Stomach (tissue), 8 donors: ENCODE measurements at regions not wholly inside any gene's neighbourhood (a gene's known extent, or its start where the extent isn't known, plus 50 kb on each side); places are given as distances from the start of the nearest gene placed in this dataset.

ENCODE experiments used
- DNase-seq, 2 donors: peaks; one replicate each; pipeline versions ENCODE4 v3.0.0 to v3.0.0-alpha.2; 2013 to 2019
- H3K27ac ChIP-seq, 5 donors: fragments of 200-600 bp in 4 of 5; sonication (generic) in 4 of 5; one replicate each; pipeline ENCODE4 v1.5.1; 2013 to 2019; ENCODE audit warnings: mild to moderate bottlenecking in 1 of 5, moderate library complexity in 1 of 5
- H3K27me3 ChIP-seq, 3 donors: fragments of 200-600 bp; sonication (generic); one replicate each; pipeline ENCODE4 v1.5.1; 2017 to 2019; ENCODE audit warnings: mixed run types in 1 of 3
- H3K36me3 ChIP-seq, 4 donors: fragments of 200-600 bp; sonication (generic); 1 replicate in 3 of 4; 2 replicates in 1 of 4; pipeline ENCODE4 v1.5.1; 2016 to 2019
- H3K4me1 ChIP-seq, 4 donors: fragments of 200-600 bp; sonication (generic); one replicate each; pipeline ENCODE4 v1.5.1; 2016 to 2019
- H3K4me3 ChIP-seq, 4 donors: fragments of 200-600 bp; sonication (generic) in 3 of 4; one replicate each; pipeline ENCODE4 v1.5.1; 2016 to 2019; ENCODE audit warnings: mild to moderate bottlenecking in 1 of 4
- H3K9me3 ChIP-seq, 4 donors: fragments of 200-600 bp; sonication (generic); one replicate each; pipeline ENCODE4 v1.5.1; 2016 to 2019
- EP300 ChIP-seq: sonication (generic); formaldehyde crosslinking; IDR thresholded peaks from one replicate; pipeline ENCODE4 v1.6.1; 2017; ENCODE audit warnings: antibody characterized with exemption
- POLR2A ChIP-seq, 4 donors: fragments of 450-650 bp; IDR thresholded peaks; one replicate each; pipeline ENCODE4 v1.6.1; 2016; ENCODE audit warnings: antibody characterized with exemption in 4 of 4, control low read depth in 2 of 4, mild to moderate bottlenecking in 1 of 4, moderate library complexity in 1 of 4
- POLR2AphosphoS5 ChIP-seq, 3 donors: sonication (generic); formaldehyde crosslinking; IDR thresholded peaks; one replicate each; pipeline ENCODE4 v1.6.1; 2016; ENCODE audit warnings: antibody characterized with exemption in 3 of 3
- WGBS, 5 donors: extraction: QIAGEN DNeasy Blood & Tissue Kit in 3 of 5; methylation state at CpG; one replicate each; pipeline versions ENCODE4 v1.1.5 to v1.1.7; 2013 to 2018; 5-methylcytosine and 5-hydroxymethylcytosine counted together
- intact Hi-C: fragments of 100-400 bp; cut with DNase I; formaldehyde crosslinking; loops from one replicate; pipeline ENCODE4 v1.15.1; 2023; ENCODE audit warnings: low total_unique reads
- TF ChIP-seq, protein P1 (sequence below), 7 experiments: fragments of 450-650 bp in 4 of 7; fragments of 200-600 bp in 3 of 7; sonication (generic) in 3 of 7; IDR thresholded peaks; one replicate each; pipeline ENCODE4 v1.5.1; 2016 to 2019; ENCODE audit warnings: antibody characterized with exemption in 7 of 7, control low read depth in 2 of 7, mild to moderate bottlenecking in 1 of 7
- donor health status: healthy with polysubstance abuse.
- donor health status: Bipolar disorder and iron deficiency.
- donor health status: healthy.

GRCh38 chr20:12108846-12109245, 191.2 kb downstream of the BTBD3 start:
- no peaks in the 10 kb centered on the region for H3K27me3 ChIP-seq
- intact Hi-C loops = no loop called here
- peak in 1 of 2 donors; percentile 9 for DNase-seq
- WGBS, 5 donors = 20 to 50% (median 23%) methylated on average over 1 of the region's 1 CpG
- H3K36me3 ChIP-seq = no peaks in the 10 kb centered on the region
- peaks cover 0 to 11% (median 2%) of the 10 kb centered on the region in 4 donors for H3K4me1 ChIP-seq
- TF ChIP-seq, protein P1, sequence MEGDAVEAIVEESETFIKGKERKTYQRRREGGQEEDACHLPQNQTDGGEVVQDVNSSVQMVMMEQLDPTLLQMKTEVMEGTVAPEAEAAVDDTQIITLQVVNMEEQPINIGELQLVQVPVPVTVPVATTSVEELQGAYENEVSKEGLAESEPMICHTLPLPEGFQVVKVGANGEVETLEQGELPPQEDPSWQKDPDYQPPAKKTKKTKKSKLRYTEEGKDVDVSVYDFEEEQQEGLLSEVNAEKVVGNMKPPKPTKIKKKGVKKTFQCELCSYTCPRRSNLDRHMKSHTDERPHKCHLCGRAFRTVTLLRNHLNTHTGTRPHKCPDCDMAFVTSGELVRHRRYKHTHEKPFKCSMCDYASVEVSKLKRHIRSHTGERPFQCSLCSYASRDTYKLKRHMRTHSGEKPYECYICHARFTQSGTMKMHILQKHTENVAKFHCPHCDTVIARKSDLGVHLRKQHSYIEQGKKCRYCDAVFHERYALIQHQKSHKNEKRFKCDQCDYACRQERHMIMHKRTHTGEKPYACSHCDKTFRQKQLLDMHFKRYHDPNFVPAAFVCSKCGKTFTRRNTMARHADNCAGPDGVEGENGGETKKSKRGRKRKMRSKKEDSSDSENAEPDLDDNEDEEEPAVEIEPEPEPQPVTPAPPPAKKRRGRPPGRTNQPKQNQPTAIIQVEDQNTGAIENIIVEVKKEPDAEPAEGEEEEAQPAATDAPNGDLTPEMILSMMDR (IDR thresholded peaks at IDR 0.05) = no peak
- no peak overlapping the region for H3K4me3 ChIP-seq
- no peak overlapping the region for H3K27ac ChIP-seq
- peaks cover 0 to 4% (median 0%) of the 10 kb centered on the region in 4 donors for H3K9me3 ChIP-seq

DNA sequence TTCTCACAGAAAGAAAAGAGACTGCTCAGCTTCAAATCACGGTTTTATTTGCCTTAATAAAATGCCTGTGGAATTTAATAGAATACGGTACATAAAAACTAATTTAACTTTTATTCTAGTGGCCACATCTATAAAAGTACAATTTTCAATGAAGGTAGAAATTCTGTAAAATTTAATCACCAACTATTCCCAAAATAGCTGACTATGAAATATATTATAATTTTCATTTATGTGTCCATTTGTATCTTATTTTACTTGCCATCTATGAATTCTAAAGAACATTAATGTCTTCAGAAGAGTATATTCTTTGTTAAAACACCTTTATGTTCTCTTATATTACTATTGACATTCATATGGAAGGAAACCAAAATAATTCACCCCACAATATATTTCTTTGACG, 192.6 kb downstream of the BTBD3 start:
- no peak for DNase-seq
- Histone ChIP-seq H3K36me3 (no peaks in the 10 kb centered on the region), H3K4me1 (peaks cover 0 to 13% (median 2%) of the 10 kb centered on the region in 4 donors), H3K27me3 (no peaks in the 10 kb centered on the region), H3K4me3 (no peak overlapping the region), H3K9me3 (peaks cover 0 to 4% (median 0%) of the 10 kb centered on the region in 4 donors), H3K27ac (no peak overlapping the region)
- 65 to 96% (median 91%) methylated on average over 3 of the region's 3 CpGs for WGBS, 5 donors
- TF ChIP-seq POLR2A (IDR thresholded peaks at IDR 0.05) (no peak), EP300 (no peak), POLR2AphosphoS5 (IDR thresholded peaks at IDR 0.05) (no peak)
- TF ChIP-seq, protein P1 (IDR thresholded peaks at IDR 0.05) = no peak
- intact Hi-C loops = no loop called here

- peaks cover 0 to 13% (median 2%) of the 10 kb centered on the region in 4 donors for H3K4me1 ChIP-seq
- TF ChIP-seq EP300 = no peak
- no peak for TF ChIP-seq POLR2AphosphoS5 (IDR thresholded peaks at IDR 0.05)
- TF ChIP-seq, protein P1 (IDR thresholded peaks at IDR 0.05) = no peak
- H3K27ac ChIP-seq = no peak overlapping the region
- no peaks in the 10 kb centered on the region for H3K27me3 ChIP-seq
- DNase-seq = no peak
- WGBS, 5 donors = 44 to 73% (median 62%) methylated on average over 2 of the region's 2 CpGs
- intact Hi-C loops = no loop called here
- H3K36me3 ChIP-seq = no peaks in the 10 kb centered on the region
- peaks cover 0 to 4% (median 0%) of the 10 kb centered on the region in 4 donors for H3K9me3 ChIP-seq
- no peak overlapping the region for H3K4me3 ChIP-seq
These were observed 193.0 kb downstream of the BTBD3 start for GRCh38 chr20:12110711-12111110.

- H3K27me3 ChIP-seq = no peaks in the 10 kb centered on the region
- H3K9me3 ChIP-seq = peaks cover 0 to 4% (median 0%) of the 10 kb centered on the region in 4 donors
- H3K36me3 ChIP-seq = no peaks in the 10 kb centered on the region
- no peak for TF ChIP-seq EP300
- TF ChIP-seq POLR2AphosphoS5 (IDR thresholded peaks at IDR 0.05) = no peak
- no peak for TF ChIP-seq POLR2A (IDR thresholded peaks at IDR 0.05)
- TF ChIP-seq, protein P1 (IDR thresholded peaks at IDR 0.05) = no peak
- no peak overlapping the region for H3K4me3 ChIP-seq
- no peak overlapping the region for H3K27ac ChIP-seq
- 54 to 59% (median 57%) methylated on average over 3 of the region's 3 CpGs for WGBS, 5 donors
- intact Hi-C loops = no loop called here
- H3K4me1 ChIP-seq = peaks cover 0 to 13% (median 2%) of the 10 kb centered on the region in 4 donors
- DNase-seq = no peak
These were observed 193.9 kb downstream of the BTBD3 start for GRCh38 chr20:12111431-12112088.
